Left hindlimb (tissue), 1 donor: ENCODE measurements at regions not wholly inside any gene's neighbourhood (a gene's known extent, or its start where the extent isn't known, plus 50 kb on each side); places are given as distances from the start of the nearest gene placed in this dataset.

Experiments
- DNase-seq: peaks from one replicate; pipeline ENCODE4 v3.0.0-alpha.2; 2018

- no peak for DNase-seq
Observed at GRCh38 chr10:44051091-44051490, 333.8 kb downstream of the CXCL12 start.

- DNase-seq = no peak
Observed at GRCh38 chr10:44049301-44050015, 335.4 kb downstream of the CXCL12 start.

DNA sequence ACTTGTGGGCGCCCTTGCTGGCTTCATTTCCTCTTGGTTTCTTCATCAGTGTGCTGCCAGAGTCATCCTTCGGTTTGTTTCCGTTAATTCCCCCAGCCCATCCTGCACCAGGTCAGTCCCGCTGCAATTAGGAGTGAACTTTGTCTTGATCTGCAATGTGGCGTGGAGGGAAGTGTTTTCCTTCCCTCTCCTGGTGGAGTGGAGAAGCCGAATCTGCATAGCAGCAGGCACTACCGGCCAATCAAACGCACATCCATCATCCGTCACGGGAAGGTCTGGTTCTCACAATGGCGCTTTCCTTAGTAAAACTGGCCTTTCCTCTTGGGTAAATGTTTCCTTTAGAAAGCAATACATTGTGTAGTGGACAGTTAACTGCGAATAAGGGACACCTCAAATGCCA, 337.5 kb downstream of the CXCL12 start:
- no peak for DNase-seq

- DNase-seq = no peak
Observed at GRCh38 chr10:44046605-44047004, 338.3 kb downstream of the CXCL12 start.

GRCh38 chr10:44045020-44045419, 339.9 kb downstream of the CXCL12 start:
- DNase-seq = no peak

- no peak for DNase-seq
Observed at GRCh38 chr10:44044549-44044948, 340.3 kb downstream of the CXCL12 start.

- no peak for DNase-seq
Observed at GRCh38 chr10:44043646-44044375, 341.1 kb downstream of the CXCL12 start.

DNA sequence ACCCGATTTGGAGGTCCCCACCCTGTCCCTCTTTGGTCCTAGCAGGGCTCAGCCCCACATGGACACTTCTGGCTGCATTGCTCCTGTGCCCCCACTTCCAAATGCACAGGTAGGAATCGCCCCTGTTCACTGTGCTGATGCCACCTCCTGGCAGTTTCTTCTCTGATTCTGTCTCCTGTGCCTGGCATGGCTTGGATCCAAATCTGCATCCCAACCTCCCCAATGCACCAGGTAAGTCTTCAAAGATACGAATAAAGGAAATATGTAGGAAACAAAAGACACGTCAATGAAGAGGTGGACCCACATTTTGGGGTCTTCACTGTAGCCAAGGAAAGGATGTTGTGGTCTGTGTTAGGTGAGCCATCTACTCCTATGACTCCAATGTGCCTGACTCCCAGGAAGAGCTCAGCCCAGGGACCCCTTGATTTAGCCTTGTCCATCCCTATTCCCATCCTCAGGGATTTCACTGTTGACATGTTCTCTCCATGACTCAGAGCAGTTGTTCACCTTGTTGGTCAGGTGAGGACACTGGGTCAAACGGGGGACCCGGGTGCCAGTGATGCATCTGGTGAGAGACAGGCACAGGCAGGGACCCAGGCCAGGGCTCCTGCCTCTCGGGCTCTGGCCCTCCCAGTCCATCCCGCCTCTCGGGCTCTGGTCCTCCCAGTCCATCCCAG, 341.8 kb downstream of the CXCL12 start:
- no peak for DNase-seq

- DNase-seq = no peak
Observed at GRCh38 chr10:44042075-44042770, 342.7 kb downstream of the CXCL12 start.

- DNase-seq = no peak
Observed at GRCh38 chr10:44039599-44039998, 345.3 kb downstream of the CXCL12 start.

DNA sequence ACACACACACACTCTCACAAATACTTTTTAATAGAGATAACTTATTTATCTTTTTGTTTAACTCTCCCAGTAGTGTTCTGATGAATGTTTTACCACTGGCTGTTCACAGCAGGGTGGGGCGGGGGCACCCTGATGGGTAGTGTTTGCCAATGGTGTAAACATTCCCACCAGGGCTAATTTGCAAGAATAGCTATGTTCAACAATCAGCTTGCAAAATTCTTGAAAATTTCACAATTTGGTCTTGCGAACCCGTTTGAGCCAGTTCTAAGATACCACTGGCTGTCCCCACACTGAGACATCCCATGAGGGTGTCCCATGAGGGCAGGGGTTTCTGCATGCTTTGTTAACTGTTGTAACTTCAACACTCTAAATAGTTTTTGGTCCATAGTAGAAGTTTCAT, 348.5 kb downstream of the CXCL12 start:
- no peak for DNase-seq

GRCh38 chr10:44035474-44036197, 349.3 kb downstream of the CXCL12 start:
- DNase-seq = no peak

DNA sequence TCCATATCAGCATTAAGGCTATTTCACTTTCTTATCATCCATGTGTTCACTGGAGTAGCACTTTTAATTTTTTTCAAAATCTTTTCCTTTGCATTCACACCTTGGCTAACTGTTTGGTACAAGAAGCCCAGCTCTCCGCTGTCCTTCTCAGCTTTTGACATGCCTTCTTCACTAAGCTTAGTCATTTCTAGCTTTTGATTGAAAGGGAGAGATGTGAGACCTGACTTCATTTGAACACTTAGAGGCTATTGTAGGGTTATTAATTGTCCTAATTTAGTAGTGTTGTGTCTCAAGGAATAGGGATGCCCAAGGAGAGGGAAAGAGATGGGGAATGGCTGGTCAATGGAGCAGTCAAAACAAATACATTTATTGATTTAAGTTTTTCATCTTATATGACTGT, 350.0 kb downstream of the CXCL12 start:
- DNase-seq = no peak

DNA sequence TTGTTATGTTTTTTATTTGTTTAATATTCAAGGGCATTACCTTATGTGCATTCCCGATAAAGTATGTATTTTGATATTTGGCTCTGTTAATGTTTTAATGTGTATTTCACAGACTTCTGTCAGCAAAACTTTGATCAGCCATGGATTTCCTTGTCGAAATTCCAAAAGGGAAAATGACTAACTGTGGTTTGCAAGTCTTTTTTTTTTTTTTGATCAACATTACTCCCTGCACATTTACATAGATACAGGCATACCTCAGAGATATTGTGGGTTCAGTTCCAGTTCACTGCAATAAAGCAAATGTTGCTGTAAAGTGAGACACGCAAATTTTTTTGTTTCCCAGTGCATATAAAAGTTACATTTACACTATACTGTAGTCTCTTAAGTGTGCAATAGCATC, 351.9 kb downstream of the CXCL12 start:
- DNase-seq = no peak

DNA sequence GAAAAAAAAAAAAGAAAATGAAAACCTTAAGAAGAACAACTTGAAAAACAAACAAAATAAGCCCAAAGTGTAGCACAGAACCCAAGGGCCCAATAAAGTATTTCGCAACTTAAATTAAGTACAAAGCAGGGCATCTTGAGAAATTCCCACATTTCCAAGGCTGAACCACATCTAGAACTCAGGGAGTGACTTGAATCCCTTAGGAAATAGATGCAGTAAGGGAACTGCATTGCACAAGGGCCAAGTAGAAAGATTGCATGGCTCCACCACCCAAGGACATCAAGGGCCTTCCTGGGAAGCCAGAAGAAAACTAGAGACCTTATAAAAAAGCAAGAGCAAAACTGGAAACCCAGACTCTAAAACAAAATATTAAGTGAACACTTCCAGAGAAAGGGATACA, 352.7 kb downstream of the CXCL12 start:
- DNase-seq = no peak

- no peak for DNase-seq
Observed at GRCh38 chr10:44030738-44031137, 354.2 kb downstream of the CXCL12 start.

DNA sequence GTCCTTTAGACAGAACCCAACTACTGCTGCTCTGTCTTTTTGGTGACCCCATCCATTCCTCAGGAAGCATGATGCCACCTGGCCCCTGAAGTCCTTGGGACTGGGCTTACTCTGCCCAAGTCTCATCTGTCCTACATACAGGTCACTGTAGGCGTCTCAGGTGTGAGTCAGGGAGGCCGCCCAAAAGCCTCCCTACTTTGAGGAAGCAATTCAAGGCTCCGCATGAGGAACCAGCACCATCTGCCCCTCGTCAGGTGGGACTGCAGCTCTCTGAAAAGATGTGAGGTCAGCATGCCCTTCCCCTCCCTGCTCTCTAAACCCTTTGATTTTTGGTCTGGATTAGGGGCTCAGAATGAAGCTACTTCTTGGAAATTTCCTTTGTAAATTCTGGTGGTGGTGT, 354.8 kb downstream of the CXCL12 start:
- DNase-seq = no peak

GRCh38 chr10:44028384-44029137, 356.3 kb downstream of the CXCL12 start:
- DNase-seq = no peak

GRCh38 chr10:44024356-44025116, 360.4 kb downstream of the CXCL12 start:
- no peak for DNase-seq

GRCh38 chr10:44023517-44023916, 361.4 kb downstream of the CXCL12 start:
- no peak for DNase-seq

- no peak for DNase-seq
Observed at GRCh38 chr10:44022203-44022602, 362.7 kb downstream of the CXCL12 start.
